Neuronal stem cell (in vitro differentiated cells): ENCODE measurements at regions not wholly inside any gene's neighbourhood (a gene's known extent, or its start where the extent isn't known, plus 50 kb on each side); places are given as distances from the start of the nearest gene placed in this dataset.

Source experiments
- DNase-seq: peaks from one replicate; pipeline ENCODE4 v3.0.0-alpha.2; 2013; ENCODE audit warnings: low spot score
- H2AFZ ChIP-seq: one replicate; pipeline ENCODE4 v1.6.1; 2013; ENCODE audit warnings: mild to moderate bottlenecking, low read length, inconsistent platforms
- H2AK5ac ChIP-seq: 2 replicates; pipeline ENCODE4 v1.6.1; 2013; ENCODE audit warnings: low read depth, mild to moderate bottlenecking, inconsistent platforms, low read length, moderate library complexity, mixed read lengths
- H2BK120ac ChIP-seq: 2 replicates; pipeline ENCODE4 v1.6.1; 2013; ENCODE audit warnings: low read depth, mild to moderate bottlenecking, inconsistent platforms, low read length, moderate library complexity, mixed read lengths
- H2BK12ac ChIP-seq: one replicate; pipeline ENCODE4 v1.6.1; 2013; ENCODE audit warnings: low read length, inconsistent platforms
- H2BK15ac ChIP-seq: 2 replicates; pipeline ENCODE4 v1.6.1; 2013; ENCODE audit warnings: mild to moderate bottlenecking, low read length, inconsistent platforms, mixed read lengths
- H2BK5ac ChIP-seq: one replicate; pipeline ENCODE4 v1.6.1; 2013; ENCODE audit warnings: inconsistent platforms, mild to moderate bottlenecking, low read length, moderate library complexity
- H3K14ac ChIP-seq: one replicate; pipeline ENCODE4 v1.6.1; 2013; ENCODE audit warnings: low read length, inconsistent platforms
- H3K18ac ChIP-seq: 2 replicates; pipeline ENCODE4 v1.6.1; 2013; ENCODE audit warnings: low read length, inconsistent platforms
- H3K23ac ChIP-seq: 2 replicates; pipeline ENCODE4 v1.6.1; 2013; ENCODE audit warnings: low read depth, mild to moderate bottlenecking, mixed read lengths, low read length, inconsistent platforms; ENCODE audit not compliant: poor library complexity
- H3K27ac ChIP-seq: replicated peaks from 3 replicates; pipeline ENCODE4 v1.5.1; 2013; ENCODE audit warnings: low read length, inconsistent platforms
- H3K27me3 ChIP-seq, 3 experiments: 2 replicates each; pipeline ENCODE4 v1.6.1; 2013; ENCODE audit warnings: low read length in 3 of 3, mild to moderate bottlenecking in 2 of 3, inconsistent platforms in 1 of 3, low read depth in 1 of 3, mixed read lengths in 1 of 3, moderate library complexity in 1 of 3; ENCODE audit not compliant: control insufficient read depth in 3 of 3, insufficient read depth in 3 of 3
- H3K36me3 ChIP-seq, 2 donors: replicated peaks in 1 of 2; 2 replicates each; pipeline ENCODE4 v1.6.1; 2013; ENCODE audit warnings: low read length in 2 of 2; ENCODE audit not compliant: control insufficient read depth in 2 of 2, insufficient read depth in 2 of 2
- H3K4ac ChIP-seq: 2 replicates; pipeline ENCODE4 v1.6.1; 2013; ENCODE audit warnings: inconsistent platforms, mild to moderate bottlenecking, low read length, moderate library complexity
- H3K4me1 ChIP-seq, 2 donors: 1 replicate in 1 of 2; 2 replicates in 1 of 2; pipeline ENCODE4 v1.6.1; 2013; ENCODE audit warnings: low read length in 2 of 2, low read depth in 1 of 2; ENCODE audit not compliant: control insufficient read depth in 2 of 2, insufficient read depth in 1 of 2
- H3K4me2 ChIP-seq: one replicate; pipeline ENCODE4 v1.6.1; 2013; ENCODE audit warnings: mild to moderate bottlenecking, low read length, inconsistent platforms; ENCODE audit not compliant: insufficient read depth, poor library complexity, severe bottlenecking
- H3K4me3 ChIP-seq, 2 donors: 2 replicates each; pipeline ENCODE4 v1.5.1; 2013; ENCODE audit warnings: low read length in 2 of 2, mild to moderate bottlenecking in 2 of 2, inconsistent platforms in 1 of 2, moderate library complexity in 1 of 2
- H3K79me1 ChIP-seq: one replicate; pipeline ENCODE4 v1.6.1; 2013; ENCODE audit warnings: low read depth, mild to moderate bottlenecking, inconsistent platforms, low read length, moderate library complexity
- H3K9ac ChIP-seq: one replicate; pipeline ENCODE4 v1.6.1; 2013; ENCODE audit warnings: mild to moderate bottlenecking, low read depth, low read length, inconsistent platforms; ENCODE audit not compliant: poor library complexity
- H3K9me3 ChIP-seq, 2 donors: replicated peaks in 1 of 2; 2 replicates each; pipeline versions ENCODE3 to v1.6.1; 2013; ENCODE audit warnings: low read length in 2 of 2, mild to moderate bottlenecking in 2 of 2, inconsistent platforms in 1 of 2, low read depth in 1 of 2, mixed read lengths in 1 of 2, moderate library complexity in 1 of 2; ENCODE audit not compliant: control insufficient read depth in 2 of 2, insufficient read depth in 1 of 2
- H4K8ac ChIP-seq: one replicate; pipeline ENCODE4 v1.6.1; 2013; ENCODE audit warnings: low read depth, mild to moderate bottlenecking, inconsistent platforms, low read length, moderate library complexity
- H4K91ac ChIP-seq: one replicate; pipeline ENCODE4 v1.6.1; 2013; ENCODE audit warnings: low read length, low read depth, mild to moderate bottlenecking, inconsistent platforms; ENCODE audit not compliant: poor library complexity
- WGBS, 2 donors: extraction: QIAGEN DNeasy Blood & Tissue Kit; methylation state at CpG; one replicate each; pipeline ENCODE4 v1.1.7; 2013; ENCODE audit warnings: missing lambda C conversion rate in 2 of 2, mixed read lengths in 1 of 2; ENCODE audit not compliant: insufficient read length in 2 of 2, insufficient replicate concordance in 1 of 2; ENCODE audit errors: extremely low coverage in 2 of 2; 5-methylcytosine and 5-hydroxymethylcytosine counted together

- no peak overlapping the region for H2BK12ac ChIP-seq
- no peaks in the 10 kb centered on the region for H3K36me3 ChIP-seq
- no CpG with 5 or more reads among the region's 4 CpGs for WGBS, 2 donors
- H2BK15ac ChIP-seq, result no peak overlapping the region
- H3K4ac ChIP-seq, result no peak overlapping the region
- no peak overlapping the region for H2AK5ac ChIP-seq
- H3K18ac ChIP-seq, result no peak overlapping the region
- no peaks in the 10 kb centered on the region for H3K9me3 ChIP-seq
- no peak overlapping the region for H3K4me3 ChIP-seq
- no peak overlapping the region for H4K8ac ChIP-seq
- H3K79me1 ChIP-seq, result no peaks in the 10 kb centered on the region
- no peak overlapping the region for H2BK120ac ChIP-seq
- H2BK5ac ChIP-seq, result no peak overlapping the region
- H3K4me1 ChIP-seq, result no peaks in the 10 kb centered on the region
- no peak overlapping the region for H2AFZ ChIP-seq
- H3K27me3 ChIP-seq, result no peaks in the 10 kb centered on the region
- DNase-seq, result no peak
- H3K23ac ChIP-seq, result no peak overlapping the region
- no peak overlapping the region for H3K9ac ChIP-seq
- H3K4me2 ChIP-seq, result no peak overlapping the region
- H3K14ac ChIP-seq, result no peak overlapping the region
- H4K91ac ChIP-seq, result no peak overlapping the region
- no peak overlapping the region for H3K27ac ChIP-seq
Observed at GRCh38 chr4:141833209-141833608, 196.8 kb downstream of the IL15 start.

DNA sequence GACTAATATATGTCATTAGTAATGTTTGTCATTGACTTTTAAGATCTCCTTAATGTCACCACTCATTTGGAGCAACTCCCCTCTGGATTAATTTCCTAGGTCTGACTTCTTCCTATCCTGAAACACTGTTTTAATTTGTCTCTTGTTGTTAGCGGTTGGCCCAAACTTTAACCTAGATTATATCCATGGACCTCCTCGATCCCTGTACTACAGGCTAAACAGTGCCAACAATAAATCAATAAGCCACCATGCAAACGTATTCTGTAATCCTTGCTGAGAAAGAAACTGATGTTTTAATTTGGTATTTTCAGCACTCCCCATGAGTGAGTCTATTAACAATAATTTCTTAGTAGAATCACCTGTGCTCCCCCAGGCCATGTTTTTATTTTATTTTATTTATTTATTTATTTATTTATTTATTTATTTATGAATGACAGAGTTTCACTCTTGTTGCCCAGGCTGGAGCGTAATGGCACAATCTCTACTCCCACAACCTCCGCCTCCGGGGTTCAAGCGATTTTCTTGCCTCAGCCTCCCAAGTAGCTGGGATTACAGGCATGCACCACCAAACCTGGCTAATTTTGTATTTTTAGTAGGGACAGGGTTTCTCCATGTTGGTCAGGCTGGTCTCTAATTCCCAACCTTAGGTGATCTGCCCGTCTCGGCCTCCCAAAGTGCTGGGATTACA lies 204.1 kb downstream of the IL15 start:
- H4K8ac ChIP-seq, result no peak overlapping the region
- no peak overlapping the region for H3K9ac ChIP-seq
- H4K91ac ChIP-seq, result no peak overlapping the region
- H3K4me3 ChIP-seq, result no peak overlapping the region
- WGBS, 2 donors, result no CpG with 5 or more reads among the region's 9 CpGs
- no peaks in the 10 kb centered on the region for H3K27me3 ChIP-seq
- H2BK5ac ChIP-seq, result no peak overlapping the region
- no peaks in the 10 kb centered on the region for H3K4me1 ChIP-seq
- no peak overlapping the region for H2BK15ac ChIP-seq
- H3K23ac ChIP-seq, result no peak overlapping the region
- DNase-seq, result no peak
- H2BK12ac ChIP-seq, result no peak overlapping the region
- H3K9me3 ChIP-seq, result no peaks in the 10 kb centered on the region
- no peaks in the 10 kb centered on the region for H3K79me1 ChIP-seq
- no peak overlapping the region for H3K4ac ChIP-seq
- no peak overlapping the region for H3K14ac ChIP-seq
- H3K36me3 ChIP-seq, result no peaks in the 10 kb centered on the region
- H2AK5ac ChIP-seq, result no peak overlapping the region
- H3K4me2 ChIP-seq, result no peak overlapping the region
- H2AFZ ChIP-seq, result no peak overlapping the region
- no peak overlapping the region for H3K18ac ChIP-seq
- H2BK120ac ChIP-seq, result no peak overlapping the region
- H3K27ac ChIP-seq, result no peak overlapping the region

- no peaks in the 10 kb centered on the region for H3K27me3 ChIP-seq
- no peak overlapping the region for H2BK15ac ChIP-seq
- WGBS, 2 donors, result 100% methylated on average over 1 of the region's 2 CpGs; no CpG with 5 or more reads in 1 of the 2 donors
- no peak overlapping the region for H2BK12ac ChIP-seq
- H3K14ac ChIP-seq, result no peak overlapping the region
- H2AFZ ChIP-seq, result no peak overlapping the region
- H3K9ac ChIP-seq, result no peak overlapping the region
- H3K36me3 ChIP-seq, result no peaks in the 10 kb centered on the region
- H3K4me2 ChIP-seq, result no peak overlapping the region
- no peak overlapping the region for H4K8ac ChIP-seq
- H3K4me3 ChIP-seq, result no peak overlapping the region
- no peak overlapping the region for H3K4ac ChIP-seq
- no peak overlapping the region for H2AK5ac ChIP-seq
- H2BK5ac ChIP-seq, result no peak overlapping the region
- no peak overlapping the region for H2BK120ac ChIP-seq
- no peaks in the 10 kb centered on the region for H3K4me1 ChIP-seq
- no peak for DNase-seq
- no peaks in the 10 kb centered on the region for H3K9me3 ChIP-seq
- no peak overlapping the region for H3K18ac ChIP-seq
- no peaks in the 10 kb centered on the region for H3K79me1 ChIP-seq
- no peak overlapping the region for H3K23ac ChIP-seq
- H3K27ac ChIP-seq, result no peak overlapping the region
- no peak overlapping the region for H4K91ac ChIP-seq
Observed at GRCh38 chr4:141843136-141843535, 206.8 kb downstream of the IL15 start.

- H3K18ac ChIP-seq, result no peak overlapping the region
- no peaks in the 10 kb centered on the region for H3K79me1 ChIP-seq
- no peak overlapping the region for H2BK5ac ChIP-seq
- no peak overlapping the region for H3K23ac ChIP-seq
- H3K27ac ChIP-seq, result no peak overlapping the region
- no peak overlapping the region for H3K4me2 ChIP-seq
- no peaks in the 10 kb centered on the region for H3K36me3 ChIP-seq
- H2AK5ac ChIP-seq, result no peak overlapping the region
- no peaks in the 10 kb centered on the region for H3K27me3 ChIP-seq
- no peak overlapping the region for H3K9ac ChIP-seq
- H3K14ac ChIP-seq, result no peak overlapping the region
- H2BK15ac ChIP-seq, result no peak overlapping the region
- no peaks in the 10 kb centered on the region for H3K9me3 ChIP-seq
- H2BK120ac ChIP-seq, result no peak overlapping the region
- no peak overlapping the region for H4K8ac ChIP-seq
- no peak overlapping the region for H2BK12ac ChIP-seq
- no peak overlapping the region for H3K4ac ChIP-seq
- no peak overlapping the region for H4K91ac ChIP-seq
- no peak for DNase-seq
- no peaks in the 10 kb centered on the region for H3K4me1 ChIP-seq
- no peak overlapping the region for H3K4me3 ChIP-seq
- no peak overlapping the region for H2AFZ ChIP-seq
Observed at GRCh38 chr4:141845901-141846300, 209.5 kb downstream of the IL15 start.
